Lower leg skin (tissue), 4 donors: ENCODE measurements at regions not wholly inside any gene's neighbourhood (a gene's known extent, or its start where the extent isn't known, plus 50 kb on each side); places are given as distances from the start of the nearest gene placed in this dataset.

ENCODE experiments used
- DNase-seq, 2 donors: peaks; one replicate each; pipeline ENCODE4 v3.0.0-alpha.2; 2019; ENCODE audit warnings: low spot score in 2 of 2
- H3K4me3 ChIP-seq: fragments of 200-600 bp; sonication (generic); 2 replicates; pipeline ENCODE4 v1.5.1; 2017; ENCODE audit warnings: mild to moderate bottlenecking, low read depth; ENCODE audit not compliant: poor library complexity, severe bottlenecking
- POLR2A ChIP-seq, 2 donors: fragments of 450-650 bp; IDR thresholded peaks; one replicate each; pipeline ENCODE4 v1.6.1; 2016 to 2017; ENCODE audit warnings: antibody characterized with exemption in 2 of 2, mild to moderate bottlenecking in 1 of 2, moderate library complexity in 1 of 2
- WGBS, 2 donors: methylation state at CpG; one replicate each; pipeline ENCODE4 v1.1.5; 2018; 5-methylcytosine and 5-hydroxymethylcytosine counted together
- intact Hi-C: fragments of 100-400 bp; cut with DNase I; formaldehyde crosslinking; loops from one replicate; pipeline ENCODE4 v1.15.0; 2023; ENCODE audit warnings: low total_unique reads
- TF ChIP-seq, protein P1 (sequence below), 3 donors: fragments of 450-650 bp; IDR thresholded peaks; one replicate each; pipeline ENCODE4 v1.5.1; 2016; ENCODE audit warnings: antibody characterized with exemption in 3 of 3, mild to moderate bottlenecking in 3 of 3, moderate library complexity in 2 of 3

DNA sequence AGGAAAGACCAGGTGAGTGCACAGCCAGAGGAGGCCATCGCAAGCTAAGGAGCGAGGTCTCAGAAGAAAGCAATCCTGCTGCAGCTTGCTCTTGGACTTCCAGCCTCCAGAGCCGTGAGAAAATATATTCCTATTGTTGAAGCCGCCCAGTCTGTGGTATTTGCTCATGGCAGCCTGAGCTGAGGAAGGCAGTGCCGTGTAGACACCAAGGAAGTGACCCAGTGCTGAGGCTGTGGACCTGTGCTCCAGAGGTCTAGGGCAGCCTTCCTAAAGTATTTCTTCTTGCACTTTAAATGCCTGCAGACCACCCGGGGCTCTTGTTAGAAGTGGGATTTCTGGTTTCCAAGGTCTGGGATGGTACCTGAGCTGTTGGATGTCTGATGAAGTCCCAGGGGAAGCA, 158.5 kb upstream of the KL start:
- H3K4me3 ChIP-seq = no peak overlapping the region
- no peak for DNase-seq
- TF ChIP-seq, protein P1, sequence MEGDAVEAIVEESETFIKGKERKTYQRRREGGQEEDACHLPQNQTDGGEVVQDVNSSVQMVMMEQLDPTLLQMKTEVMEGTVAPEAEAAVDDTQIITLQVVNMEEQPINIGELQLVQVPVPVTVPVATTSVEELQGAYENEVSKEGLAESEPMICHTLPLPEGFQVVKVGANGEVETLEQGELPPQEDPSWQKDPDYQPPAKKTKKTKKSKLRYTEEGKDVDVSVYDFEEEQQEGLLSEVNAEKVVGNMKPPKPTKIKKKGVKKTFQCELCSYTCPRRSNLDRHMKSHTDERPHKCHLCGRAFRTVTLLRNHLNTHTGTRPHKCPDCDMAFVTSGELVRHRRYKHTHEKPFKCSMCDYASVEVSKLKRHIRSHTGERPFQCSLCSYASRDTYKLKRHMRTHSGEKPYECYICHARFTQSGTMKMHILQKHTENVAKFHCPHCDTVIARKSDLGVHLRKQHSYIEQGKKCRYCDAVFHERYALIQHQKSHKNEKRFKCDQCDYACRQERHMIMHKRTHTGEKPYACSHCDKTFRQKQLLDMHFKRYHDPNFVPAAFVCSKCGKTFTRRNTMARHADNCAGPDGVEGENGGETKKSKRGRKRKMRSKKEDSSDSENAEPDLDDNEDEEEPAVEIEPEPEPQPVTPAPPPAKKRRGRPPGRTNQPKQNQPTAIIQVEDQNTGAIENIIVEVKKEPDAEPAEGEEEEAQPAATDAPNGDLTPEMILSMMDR (IDR thresholded peaks at IDR 0.05) = no peak
- TF ChIP-seq POLR2A (IDR thresholded peaks at IDR 0.05) = no peak
- intact Hi-C loops = no loop called here
- 94 to 97% methylated on average over 6 of the region's 6 CpGs for WGBS, 2 donors

DNA sequence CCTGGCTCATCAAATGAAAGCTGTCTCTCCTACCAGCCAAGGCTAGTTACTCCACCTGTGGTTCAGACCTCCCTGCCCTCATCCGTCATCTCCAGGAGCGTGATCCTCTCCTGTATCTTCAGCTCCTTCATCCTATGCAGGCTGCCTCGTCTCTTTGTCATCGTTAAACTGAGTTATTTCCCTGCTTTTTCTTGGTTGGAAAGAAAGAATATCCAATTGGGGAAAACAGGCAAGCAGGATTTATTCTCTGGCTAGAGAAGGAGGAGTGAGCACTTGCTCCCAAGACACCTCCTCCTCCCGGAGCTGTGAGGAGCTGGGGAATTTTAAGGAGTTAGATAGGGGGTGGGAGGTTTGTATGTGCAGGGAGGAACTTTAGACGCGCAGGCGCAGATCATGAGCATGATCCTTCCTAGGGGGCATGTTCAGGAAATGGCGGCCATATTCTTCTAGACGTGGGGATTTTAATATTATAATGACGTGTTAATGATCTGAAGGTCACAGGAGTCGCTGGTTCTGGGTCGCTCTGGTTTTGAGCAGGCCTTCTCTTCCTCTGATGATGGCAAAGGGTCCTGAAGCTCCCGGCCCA, 156.4 kb upstream of the KL start:
- no peak for DNase-seq
- WGBS, 2 donors = 94 to 95% methylated on average over 14 of the region's 14 CpGs
- intact Hi-C loops = no loop called here
- no peak overlapping the region for H3K4me3 ChIP-seq
- TF ChIP-seq POLR2A (IDR thresholded peaks at IDR 0.05) = no peak
- TF ChIP-seq, protein P1 (IDR thresholded peaks at IDR 0.05) = no peak

DNA sequence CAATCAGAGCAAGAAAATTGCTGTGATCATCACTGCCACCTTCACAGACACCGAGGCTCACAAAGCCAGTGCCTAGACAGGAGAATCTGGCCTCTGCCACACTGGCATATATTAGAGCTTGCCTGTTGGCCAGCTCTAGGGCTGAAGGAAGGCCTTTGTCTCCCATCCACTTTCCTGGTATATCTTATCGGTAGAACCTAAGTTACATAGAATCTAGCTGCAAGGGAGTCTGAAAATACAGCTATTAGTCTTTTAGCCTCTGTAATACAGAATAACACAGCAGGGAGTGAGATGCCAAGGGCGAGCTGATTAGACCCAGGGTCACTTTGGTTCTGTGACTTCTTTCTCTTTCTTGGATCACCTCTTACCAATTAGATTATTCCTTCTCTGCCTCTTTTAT, 154.9 kb upstream of the KL start:
- H3K4me3 ChIP-seq = no peak overlapping the region
- TF ChIP-seq POLR2A (IDR thresholded peaks at IDR 0.05) = no peak
- TF ChIP-seq, protein P1 (IDR thresholded peaks at IDR 0.05) = no peak
- WGBS, 2 donors = 94 to 96% methylated on average over 3 of the region's 3 CpGs
- DNase-seq = no peak
- intact Hi-C loops = no loop called here

DNA sequence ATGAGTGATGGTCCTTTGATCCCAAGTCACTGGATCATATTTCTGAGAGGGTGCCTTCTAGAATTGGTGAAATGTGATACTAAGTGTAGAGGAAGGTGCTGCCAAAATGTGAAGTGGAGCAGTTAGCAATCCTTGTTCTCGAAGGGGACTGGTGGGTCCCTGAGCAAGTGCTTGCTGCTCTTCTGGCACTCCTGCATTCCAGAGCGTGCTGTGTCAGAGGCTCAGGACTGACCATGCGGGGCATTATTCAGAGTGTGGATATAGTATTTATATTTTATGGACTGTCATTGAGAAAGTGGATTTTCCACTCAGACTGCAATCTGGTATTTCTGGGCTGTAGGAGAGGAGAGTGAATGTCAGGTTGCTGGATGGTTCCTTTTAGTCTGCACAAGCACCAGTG, 152.6 kb upstream of the KL start:
- TF ChIP-seq POLR2A (IDR thresholded peaks at IDR 0.05) = no peak
- TF ChIP-seq, protein P1 (IDR thresholded peaks at IDR 0.05) = no peak
- DNase-seq = no peak
- no peak overlapping the region for H3K4me3 ChIP-seq
- 61 to 86% methylated on average over 3 of the region's 3 CpGs for WGBS, 2 donors
- intact Hi-C loops = no loop called here

DNA sequence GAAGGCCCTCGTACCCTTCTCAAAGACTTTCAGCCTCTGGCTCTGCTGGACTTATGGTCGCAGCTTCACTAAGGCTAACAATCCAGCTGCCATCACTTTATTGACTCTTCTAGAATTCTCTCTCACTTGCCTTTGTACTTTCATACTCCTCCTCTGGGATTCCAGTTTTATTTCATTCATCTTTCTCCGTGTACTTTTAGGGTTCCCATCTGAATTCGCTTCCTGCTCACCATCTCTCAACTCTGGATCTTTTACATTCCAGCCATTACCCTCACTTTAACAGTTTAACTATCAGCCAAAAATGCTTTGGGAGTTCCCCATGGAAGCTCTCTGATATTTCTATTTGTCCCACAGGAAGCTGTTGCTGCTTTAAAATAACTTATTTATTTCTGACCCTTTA, 149.3 kb upstream of the KL start:
- intact Hi-C loops = no loop called here
- TF ChIP-seq POLR2A (IDR thresholded peaks at IDR 0.05) = no peak
- TF ChIP-seq, protein P1 (IDR thresholded peaks at IDR 0.05) = no peak
- WGBS, 2 donors = 78 to 85% methylated on average over 4 of the region's 4 CpGs
- DNase-seq = no peak
- H3K4me3 ChIP-seq = no peak overlapping the region

DNA sequence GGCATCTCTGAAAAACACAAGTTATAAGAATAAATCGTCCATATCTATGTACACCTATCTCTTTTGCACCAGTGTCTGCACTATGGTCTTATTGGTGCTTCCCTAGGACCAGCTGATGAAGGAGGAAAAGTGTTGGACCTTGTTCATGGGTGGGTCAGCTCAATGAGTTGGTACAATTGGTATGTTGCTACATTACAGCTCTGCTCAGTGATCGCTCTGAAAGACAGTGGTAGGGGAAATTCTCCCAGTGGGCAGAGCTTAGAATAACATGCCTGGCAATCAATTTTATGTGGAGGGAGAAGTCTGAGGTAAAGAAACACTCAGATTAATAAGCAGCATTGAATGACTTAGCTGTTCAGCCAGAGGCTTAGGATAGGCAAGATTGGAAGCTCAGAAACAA, 138.7 kb upstream of the KL start:
- no peak for DNase-seq
- WGBS, 2 donors = 88 to 90% methylated on average over 2 of the region's 2 CpGs
- intact Hi-C loops = loop anchor here (5.0 kb wide), 1 partner anchor 1660 kb away; no protein-coding TSS in a partner anchor
- TF ChIP-seq, protein P1 (IDR thresholded peaks at IDR 0.05) = no peak
- no peak for TF ChIP-seq POLR2A (IDR thresholded peaks at IDR 0.05)
- no peak overlapping the region for H3K4me3 ChIP-seq
